Astrocyte (in vitro differentiated cells and primary cell): ENCODE measurements at regions not wholly inside any gene's neighbourhood (a gene's known extent, or its start where the extent isn't known, plus 50 kb on each side); places are given as distances from the start of the nearest gene placed in this dataset.
A peak's percentile ranks its signal among the peaks of the same experiment; 100 is the strongest.

Experiments
- DNase-seq: peaks from one replicate; pipeline ENCODE4 v3.0.0-alpha.2; 2010; ENCODE audit warnings: low read depth
- FAIRE-seq: peaks from 2 replicates; lab custom pipeline; 2011; peaks lifted over from hg19 to GRCh38; lab: Jason Lieb, UNC
- H2AFZ ChIP-seq: 2 replicates; pipeline ENCODE4 v1.6.0; 2012; ENCODE audit warnings: low read depth, low read length, inconsistent platforms
- H3K27ac ChIP-seq: 2 replicates; pipeline ENCODE4 v1.5.1; 2011; ENCODE audit warnings: low read depth, low read length, inconsistent platforms
- H3K27me3 ChIP-seq: 2 replicates; pipeline ENCODE4 v1.6.0; 2011; ENCODE audit warnings: low read length, inconsistent platforms; ENCODE audit not compliant: insufficient read depth
- H3K36me3 ChIP-seq: 2 replicates; pipeline ENCODE4 v1.5.1; 2011; ENCODE audit warnings: low read length, inconsistent platforms; ENCODE audit not compliant: insufficient read depth
- H3K4me1 ChIP-seq: 2 replicates; pipeline ENCODE4 v1.5.1; 2011; ENCODE audit warnings: low read length, inconsistent platforms; ENCODE audit not compliant: insufficient read depth
- H3K4me2 ChIP-seq: 2 replicates; pipeline ENCODE4 v1.6.0; 2012; ENCODE audit warnings: low read length, inconsistent platforms
- H3K4me3 ChIP-seq: 2 replicates; pipeline ENCODE4 v1.5.1; 2011; ENCODE audit warnings: low read depth, mild to moderate bottlenecking, low read length, inconsistent platforms; ENCODE audit not compliant: insufficient read depth
- H3K79me2 ChIP-seq: 2 replicates; pipeline ENCODE4 v1.6.0; 2012; ENCODE audit warnings: mild to moderate bottlenecking, low read length, inconsistent platforms; ENCODE audit not compliant: insufficient read depth
- H3K9ac ChIP-seq: 2 replicates; pipeline ENCODE4 v1.6.0; 2012; ENCODE audit warnings: mild to moderate bottlenecking, low read length, inconsistent platforms
- H3K9me3 ChIP-seq: 2 replicates; pipeline ENCODE4 v1.5.1; 2012; ENCODE audit warnings: low read depth, mild to moderate bottlenecking, low read length, inconsistent platforms; ENCODE audit not compliant: insufficient read depth
- H4K20me1 ChIP-seq: 2 replicates; pipeline ENCODE4 v1.6.0; 2012; ENCODE audit warnings: low read length, inconsistent platforms; ENCODE audit not compliant: insufficient read depth
- H3K27ac Mint-ChIP-seq: one replicate; pipeline ENCODE4 v1.8.0; 2021; ENCODE audit warnings: mild to moderate bottlenecking, mixed read lengths; ENCODE audit not compliant: unreplicated experiment
- H3K27me3 Mint-ChIP-seq: one replicate; pipeline ENCODE4 v1.8.0; 2021; ENCODE audit warnings: low read depth, mixed read lengths; ENCODE audit not compliant: unreplicated experiment
- H3K36me3 Mint-ChIP-seq: one replicate; pipeline ENCODE4 v1.8.0; 2021; ENCODE audit warnings: low read depth, mixed read lengths; ENCODE audit not compliant: unreplicated experiment
- H3K4me1 Mint-ChIP-seq: one replicate; pipeline ENCODE4 v1.8.0; 2021; ENCODE audit warnings: low read depth, mixed read lengths; ENCODE audit not compliant: unreplicated experiment
- H3K4me3 Mint-ChIP-seq: one replicate; pipeline ENCODE4 v1.8.0; 2021; ENCODE audit warnings: mild to moderate bottlenecking, moderate library complexity, mixed read lengths; ENCODE audit not compliant: unreplicated experiment
- H3K9me3 Mint-ChIP-seq: one replicate; pipeline ENCODE4 v1.8.0; 2021; ENCODE audit warnings: mild to moderate bottlenecking, mixed read lengths; ENCODE audit not compliant: unreplicated experiment
- CTCF ChIP-seq: IDR thresholded peaks from 2 replicates; pipeline ENCODE4 v1.5.1; 2011; ENCODE audit warnings: low read depth, mild to moderate bottlenecking, inconsistent platforms, low read length, moderate library complexity; ENCODE audit not compliant: insufficient read depth
- EZH2 ChIP-seq: IDR thresholded peaks from 2 replicates; pipeline ENCODE4 v1.6.1; 2012; ENCODE audit warnings: mild to moderate bottlenecking, low read length, inconsistent platforms; ENCODE audit not compliant: insufficient read depth

- H2AFZ ChIP-seq: no peak overlapping the region
- H3K4me2 ChIP-seq: no peak overlapping the region
- Mint-ChIP-seq H3K36me3 (no peaks in the 10 kb centered on the region), H3K9me3 (peaks cover 2% of the 10 kb centered on the region), H3K4me1 (no peaks in the 10 kb centered on the region), H3K4me3 (no peak overlapping the region), H3K27me3 (no peaks in the 10 kb centered on the region), H3K27ac (no peak overlapping the region)
- peaks cover 3% of the 10 kb centered on the region for H3K9me3 ChIP-seq
- DNase-seq: no peak
- FAIRE-seq: no peak
- H3K79me2 ChIP-seq: no peaks in the 10 kb centered on the region
- H4K20me1 ChIP-seq: no peaks in the 10 kb centered on the region
- H3K36me3 ChIP-seq: no peaks in the 10 kb centered on the region
- no peaks in the 10 kb centered on the region for H3K27me3 ChIP-seq
- TF ChIP-seq CTCF (no peak), EZH2 (no peak)
- H3K9ac ChIP-seq: no peak overlapping the region
- no peak overlapping the region for H3K27ac ChIP-seq
- H3K4me3 ChIP-seq: no peak overlapping the region
- H3K4me1 ChIP-seq: peaks cover 8% of the 10 kb centered on the region
Observed at GRCh38 chr15:95601525-95601924, 729.0 kb upstream of the NR2F2 start.

GRCh38 chr15:95603802-95604201 lies 726.7 kb upstream of the NR2F2 start:
- H3K4me3 Mint-ChIP-seq: no peak overlapping the region
- peaks cover 8% of the 10 kb centered on the region for H3K4me1 ChIP-seq
- H3K9ac ChIP-seq: no peak overlapping the region
- H3K9me3 ChIP-seq: peaks cover 3% of the 10 kb centered on the region
- no peaks in the 10 kb centered on the region for H3K27me3 ChIP-seq
- H3K4me3 ChIP-seq: no peak overlapping the region
- H3K27ac ChIP-seq: no peak overlapping the region
- H3K36me3 ChIP-seq: no peaks in the 10 kb centered on the region
- DNase-seq (no peak), FAIRE-seq (no peak)
- H3K9me3 Mint-ChIP-seq: peaks cover 2% of the 10 kb centered on the region
- H4K20me1 ChIP-seq: no peaks in the 10 kb centered on the region
- H2AFZ ChIP-seq: no peak overlapping the region
- TF ChIP-seq CTCF: no peak
- TF ChIP-seq EZH2: no peak
- no peaks in the 10 kb centered on the region for H3K79me2 ChIP-seq
- no peaks in the 10 kb centered on the region for H3K27me3 Mint-ChIP-seq
- no peaks in the 10 kb centered on the region for H3K4me1 Mint-ChIP-seq
- H3K36me3 Mint-ChIP-seq: no peaks in the 10 kb centered on the region
- H3K27ac Mint-ChIP-seq: no peak overlapping the region
- H3K4me2 ChIP-seq: no peak overlapping the region

GRCh38 chr15:95604634-95605036 lies 725.9 kb upstream of the NR2F2 start:
- H3K4me3 Mint-ChIP-seq: no peak overlapping the region
- H3K36me3 Mint-ChIP-seq: no peaks in the 10 kb centered on the region
- H3K27me3 Mint-ChIP-seq: no peaks in the 10 kb centered on the region
- Histone ChIP-seq H3K27me3 (no peaks in the 10 kb centered on the region), H3K4me3 (no peak overlapping the region), H3K4me1 (peaks cover 8% of the 10 kb centered on the region), H3K27ac (no peak overlapping the region), H4K20me1 (no peaks in the 10 kb centered on the region), H3K9me3 (peaks cover 3% of the 10 kb centered on the region), H3K36me3 (no peaks in the 10 kb centered on the region), H3K4me2 (peak overlapping the region; percentile 35), H3K9ac (no peak overlapping the region), H2AFZ (no peak overlapping the region), H3K79me2 (no peaks in the 10 kb centered on the region)
- peaks cover 2% of the 10 kb centered on the region for H3K9me3 Mint-ChIP-seq
- FAIRE-seq (peak; percentile 47), DNase-seq (peak; percentile 94)
- no peaks in the 10 kb centered on the region for H3K4me1 Mint-ChIP-seq
- no peak for TF ChIP-seq CTCF
- TF ChIP-seq EZH2: no peak
- no peak overlapping the region for H3K27ac Mint-ChIP-seq
